Uterus (tissue), 2 donors: ENCODE measurements at regions not wholly inside any gene's neighbourhood (a gene's known extent, or its start where the extent isn't known, plus 50 kb on each side); places are given as distances from the start of the nearest gene placed in this dataset.

ENCODE experiments used
- POLR2A ChIP-seq, 2 donors: fragments of 450-650 bp; IDR thresholded peaks; one replicate each; pipeline ENCODE4 v1.6.1; 2016; ENCODE audit warnings: antibody characterized with exemption in 2 of 2, mild to moderate bottlenecking in 1 of 2, moderate library complexity in 1 of 2
- TF ChIP-seq, protein P1 (sequence below), 4 experiments: fragments of 200-600 bp in 2 of 4; fragments of 450-650 bp in 2 of 4; sonication (generic) in 2 of 4; IDR thresholded peaks; one replicate each; pipeline ENCODE4 v1.5.1; 2016 to 2019; ENCODE audit warnings: antibody characterized with exemption in 4 of 4, mild to moderate bottlenecking in 2 of 4, moderate library complexity in 1 of 4

DNA sequence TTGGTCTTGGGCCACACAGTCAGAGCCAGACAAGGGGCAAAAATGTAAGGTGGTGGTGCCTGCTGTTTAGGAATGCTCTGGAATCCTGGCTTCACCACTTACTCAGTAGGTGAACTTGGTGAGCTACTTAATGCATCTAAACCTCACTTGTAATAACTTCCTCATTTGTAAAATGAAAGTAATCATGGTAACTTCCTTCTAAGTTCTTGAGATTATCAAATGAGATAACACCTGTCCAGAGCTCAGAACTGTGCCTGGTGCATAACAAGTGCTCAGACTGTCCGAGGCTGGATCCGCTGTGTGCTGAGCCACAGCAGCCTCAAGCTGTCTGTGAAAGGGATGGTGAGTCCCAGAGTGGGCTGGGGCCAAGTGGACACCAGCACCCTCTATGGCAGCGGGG is 62.8 kb upstream of the KY start:
- TF ChIP-seq, protein P1, sequence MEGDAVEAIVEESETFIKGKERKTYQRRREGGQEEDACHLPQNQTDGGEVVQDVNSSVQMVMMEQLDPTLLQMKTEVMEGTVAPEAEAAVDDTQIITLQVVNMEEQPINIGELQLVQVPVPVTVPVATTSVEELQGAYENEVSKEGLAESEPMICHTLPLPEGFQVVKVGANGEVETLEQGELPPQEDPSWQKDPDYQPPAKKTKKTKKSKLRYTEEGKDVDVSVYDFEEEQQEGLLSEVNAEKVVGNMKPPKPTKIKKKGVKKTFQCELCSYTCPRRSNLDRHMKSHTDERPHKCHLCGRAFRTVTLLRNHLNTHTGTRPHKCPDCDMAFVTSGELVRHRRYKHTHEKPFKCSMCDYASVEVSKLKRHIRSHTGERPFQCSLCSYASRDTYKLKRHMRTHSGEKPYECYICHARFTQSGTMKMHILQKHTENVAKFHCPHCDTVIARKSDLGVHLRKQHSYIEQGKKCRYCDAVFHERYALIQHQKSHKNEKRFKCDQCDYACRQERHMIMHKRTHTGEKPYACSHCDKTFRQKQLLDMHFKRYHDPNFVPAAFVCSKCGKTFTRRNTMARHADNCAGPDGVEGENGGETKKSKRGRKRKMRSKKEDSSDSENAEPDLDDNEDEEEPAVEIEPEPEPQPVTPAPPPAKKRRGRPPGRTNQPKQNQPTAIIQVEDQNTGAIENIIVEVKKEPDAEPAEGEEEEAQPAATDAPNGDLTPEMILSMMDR (IDR thresholded peaks at IDR 0.05): no peak
- TF ChIP-seq POLR2A (IDR thresholded peaks at IDR 0.05): no peak
